Heart right ventricle (tissue), 16 donors: ENCODE measurements at regions not wholly inside any gene's neighbourhood (a gene's known extent, or its start where the extent isn't known, plus 50 kb on each side); places are given as distances from the start of the nearest gene placed in this dataset.

Source experiments
- ATAC-seq, 8 donors: fragments of 200-7000 bp; cut with Tn5 transposase; one replicate each; pipeline ENCODE4 v1.9.1; 2020; ENCODE audit warnings: mild to moderate bottlenecking in 8 of 8, moderate library complexity in 8 of 8, moderate number of reproducible peaks in 1 of 8
- DNase-seq, 2 donors: peaks; one replicate each; pipeline ENCODE4 v3.0.0-alpha.2; 2020
- H3K27ac ChIP-seq, 10 donors: fragments of 200-600 bp; sonication (generic) in 2 of 10; one replicate each; pipeline versions ENCODE4 v1.5.0 to v1.8.0; 2020 to 2022; ENCODE audit warnings: mild to moderate bottlenecking in 3 of 10
- H3K27me3 ChIP-seq, 7 donors: fragments of 200-600 bp; one replicate each; pipeline ENCODE4 v1.8.0; 2021 to 2022; ENCODE audit warnings: mild to moderate bottlenecking in 2 of 7
- H3K36me3 ChIP-seq, 9 donors: fragments of 200-600 bp; sonication (generic) in 1 of 9; one replicate each; pipeline versions ENCODE4 v1.5.0 to v1.8.0; 2020 to 2022; ENCODE audit warnings: mild to moderate bottlenecking in 2 of 9
- H3K4me1 ChIP-seq, 9 donors: fragments of 200-600 bp; sonication (generic) in 1 of 9; one replicate each; pipeline versions ENCODE4 v1.5.0 to v1.8.0; 2020 to 2022; ENCODE audit warnings: mild to moderate bottlenecking in 4 of 9
- H3K4me3 ChIP-seq, 10 donors: fragments of 200-600 bp; sonication (generic) in 2 of 10; one replicate each; pipeline versions ENCODE4 v1.5.0 to v1.8.0; 2020 to 2022; ENCODE audit warnings: mild to moderate bottlenecking in 7 of 10, moderate library complexity in 2 of 10
- H3K9me3 ChIP-seq, 11 donors: fragments of 200-600 bp in 10 of 11; sonication (generic) in 2 of 11; one replicate each; pipeline versions ENCODE4 v1.5.0 to v1.8.0; 2013 to 2022; ENCODE audit warnings: mild to moderate bottlenecking in 2 of 11, control low read depth in 1 of 11, moderate library complexity in 1 of 11
- CTCF ChIP-seq, 9 donors: fragments of 200-600 bp; sonication (generic) in 2 of 9; IDR thresholded peaks; one replicate each; pipeline versions ENCODE4 v1.5.0 to v1.8.0; 2021 to 2022; ENCODE audit warnings: antibody characterized with exemption in 9 of 9, mild to moderate bottlenecking in 5 of 9, moderate library complexity in 1 of 9
- WGBS, 2 donors: extraction: QIAGEN DNeasy Blood & Tissue Kit; methylation state at CpG; one replicate each; pipeline ENCODE4 v1.1.7; 2013; ENCODE audit warnings: inconsistent platforms in 1 of 2; 5-methylcytosine and 5-hydroxymethylcytosine counted together
- intact Hi-C, 10 donors: fragments of 100-400 bp; cut with DNase I; formaldehyde crosslinking; loops; one replicate each; pipeline versions ENCODE4 v1.11.1 to v1.14.2; 2022
- donor health status: Arrhythmogenic right ventricular cardiomyopathy.
- donor health status: ischemic (EF 13 %, LVEDD 7.1; RV severe dilation, severe dysfunction).
- donor health status: healthy with polysubstance abuse.
- donor health status: DM: no; HTN: yes; CAD: no.
- donor health status: DM: no; HTN: no; CAD: no.
- donor health status: ischemic (EF 25% LVEDD 6.9; RV normal size, moderate dysfunction).
- donor health status: ischemic (EF 25% LVEDD 5.7; RV mildly dilated, moderate dysfunction).
- donor health status: healthy.
- donor health status: DM: yes; HTN: yes; CAD: no.
- donor health status: Ischemic cardiomyopathy.
- donor health status: ischemic (EF 35%, LVEDD 5.7; RV mildly dilated, moderate dysfunction).
- donor health status: nonischemic (EF 11% LVEDD 7.7; RV severe dilation, severe dysfunction).
- donor health status: DM: yes; HTN: yes; CAD: no.
- donor health status: PGD.
- donor health status: ischemic (EF 29% LVEDD 5.4; RV normal size, mild dysfunction).
- donor health status: nonischemic (EF 23%, LVEDD 6.1; RV moderate dilation, normal function).

DNA sequence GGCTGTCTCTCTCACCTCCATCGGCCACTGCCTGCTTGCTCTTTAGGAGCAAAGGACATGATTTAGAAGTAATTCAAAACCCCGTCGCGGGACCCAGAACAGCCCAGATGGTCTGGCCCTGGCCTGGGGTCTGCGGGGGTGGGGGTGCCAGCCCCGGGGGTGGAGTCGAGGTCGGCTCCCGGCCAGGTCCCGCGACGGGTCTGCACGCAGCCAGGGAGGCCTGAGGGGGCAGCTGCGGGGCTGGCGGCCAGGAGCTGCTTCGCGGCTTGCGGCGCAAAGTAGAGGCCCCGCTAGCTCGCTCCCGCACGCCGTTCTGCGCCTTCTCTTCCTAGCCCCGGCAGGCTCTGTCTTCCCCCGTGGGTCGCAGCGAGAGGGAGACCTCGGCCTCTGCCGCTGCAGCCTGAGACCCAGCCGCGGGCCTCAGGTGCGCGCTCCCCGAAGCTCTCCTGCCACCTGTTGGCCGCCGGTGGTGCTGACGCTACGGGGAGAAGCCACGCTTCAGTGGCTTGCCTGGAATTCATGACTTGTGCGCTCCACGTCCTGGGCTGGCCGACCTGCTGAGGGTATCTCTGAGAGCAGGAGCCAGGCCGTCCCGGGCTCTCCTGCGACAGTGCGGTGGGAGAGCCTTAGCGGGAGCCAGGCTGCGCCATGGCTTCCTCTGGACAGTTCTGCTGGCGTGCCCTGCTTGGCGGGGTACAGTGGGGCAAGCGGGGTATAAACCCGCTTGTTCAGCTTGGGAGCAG lies 157.2 kb upstream of the PITX1 start:
- peak; percentile 73 to 95 (median 86) for TF ChIP-seq CTCF (IDR thresholded peaks at IDR 0.05)
- peaks cover 0 to 71% (median 59%) of the 10 kb centered on the region in 7 donors for H3K27me3 ChIP-seq
- H3K36me3 ChIP-seq, result no peaks in the 10 kb centered on the region
- intact Hi-C loops, result loop anchor here in 6 of 10 donors (5.0 to 10.0 kb wide), 7 partner anchors 134 to 279 kb away; no protein-coding TSS in a partner anchor
- 10% methylated on average over 53 to 54 of the region's 54 CpGs for WGBS, 2 donors
- H3K27ac ChIP-seq, result no peak overlapping the region
- peaks cover 0 to 3% (median 0%) of the 10 kb centered on the region in 11 donors for H3K9me3 ChIP-seq
- peak; percentile 63 to 75 for DNase-seq
- peaks cover 0 to 15% (median 7%) of the 10 kb centered on the region in 9 donors for H3K4me1 ChIP-seq
- peak; percentile 89 to 96 (median 91) for ATAC-seq
- peak overlapping the region in 9 of 10 donors; percentile 34 to 53 (median 51) for H3K4me3 ChIP-seq

GRCh38 chr5:135190416-135191083 lies 156.5 kb upstream of the PITX1 start:
- TF ChIP-seq CTCF (IDR thresholded peaks at IDR 0.05), result no peak
- intact Hi-C loops, result loop anchor here in 6 of 10 donors (5.0 to 10.0 kb wide), 7 partner anchors 133 to 278 kb away; no protein-coding TSS in a partner anchor
- ATAC-seq, result no peak
- Histone ChIP-seq H3K4me1 (peaks cover 0 to 15% (median 7%) of the 10 kb centered on the region in 9 donors), H3K36me3 (no peaks in the 10 kb centered on the region), H3K4me3 (peak overlapping the region in 7 of 10 donors; percentile 38 to 53 (median 51)), H3K27me3 (peaks cover 0 to 71% (median 58%) of the 10 kb centered on the region in 7 donors), H3K9me3 (no peaks in the 10 kb centered on the region), H3K27ac (no peak overlapping the region)
- 68 to 70% methylated on average over 22 of the region's 22 CpGs for WGBS, 2 donors
- no peak for DNase-seq

- intact Hi-C loops, result loop anchor here in 2 of 10 donors (10.0 kb wide), 2 partner anchors 134 to 154 kb away; partner anchors contain the start of gene PITX1 (in 1 of the 2)
Observed at GRCh38 chr5:135189024-135189423, 155.0 kb upstream of the PITX1 start.

More at GRCh38 chr5:135189024-135189423, 155.0 kb upstream of the PITX1 start:
- Histone ChIP-seq H3K4me3 (no peak overlapping the region), H3K4me1 (peaks cover 0 to 11% (median 7%) of the 10 kb centered on the region in 9 donors), H3K27me3 (peaks cover 0 to 72% (median 58%) of the 10 kb centered on the region in 7 donors), H3K27ac (no peak overlapping the region), H3K9me3 (no peaks in the 10 kb centered on the region), H3K36me3 (no peaks in the 10 kb centered on the region)
- no peak for TF ChIP-seq CTCF (IDR thresholded peaks at IDR 0.05)
- ATAC-seq, result no peak
- no peak for DNase-seq
- WGBS, 2 donors, result 87 to 90% methylated on average over 13 of the region's 13 CpGs
